ENCODE measurements at regions not wholly inside any gene's neighbourhood (a gene's known extent, or its start where the extent isn't known, plus 50 kb on each side); places are given as distances from the start of the nearest gene placed in this dataset.

GRCh38 chr19:28567834-28568233, 645.1 kb downstream of the UQCRFS1 start:
- Histone ChIP-seq H3K4me3 (ENCODE audit: low read depth, low read length) (no peak overlapping the region), H3K36me3 (ENCODE audit: control insufficient read depth, insufficient read depth, low read length) (no peaks in the 10 kb centered on the region), H3K27me3 (ENCODE audit: control insufficient read depth, insufficient read depth, low read length) (no peaks in the 10 kb centered on the region)
- ChIA-PET CTCF (no interaction called here), POLR2A (no interaction called here)
- TF ChIP-seq CTCF (IDR thresholded peaks at IDR 0.05; ENCODE audit: insufficient read depth, low read depth, low read length) = no peak
- no peak for DNase-seq (ENCODE audit: low read depth)

GRCh38 chr19:28563964-28564921, 648.7 kb downstream of the UQCRFS1 start:
- ChIA-PET POLR2A (no interaction called here), CTCF (no interaction called here)
- Histone ChIP-seq H3K27me3 (ENCODE audit: control insufficient read depth, insufficient read depth, low read length) (no peaks in the 10 kb centered on the region), H3K4me3 (ENCODE audit: low read depth, low read length) (no peak overlapping the region), H3K36me3 (ENCODE audit: control insufficient read depth, insufficient read depth, low read length) (no peaks in the 10 kb centered on the region)
- no peak for DNase-seq (ENCODE audit: low read depth)
- TF ChIP-seq CTCF (IDR thresholded peaks at IDR 0.05; ENCODE audit: insufficient read depth, low read depth, low read length) = no peak

GRCh38 chr19:28560786-28561185, 652.2 kb downstream of the UQCRFS1 start:
- H3K4me3 ChIP-seq (ENCODE audit: low read depth, low read length) = no peak overlapping the region
- ChIA-PET CTCF (no interaction called here), POLR2A (no interaction called here)
- no peak for TF ChIP-seq CTCF (IDR thresholded peaks at IDR 0.05; ENCODE audit: insufficient read depth, low read depth, low read length)
- no peak for DNase-seq (ENCODE audit: low read depth)
- no peaks in the 10 kb centered on the region for H3K27me3 ChIP-seq (ENCODE audit: control insufficient read depth, insufficient read depth, low read length)
- no peaks in the 10 kb centered on the region for H3K36me3 ChIP-seq (ENCODE audit: control insufficient read depth, insufficient read depth, low read length)

- POLR2A ChIA-PET = no interaction called here
- TF ChIP-seq CTCF (IDR thresholded peaks at IDR 0.05; ENCODE audit: insufficient read depth, low read depth, low read length) = no peak
- H3K27me3 ChIP-seq (ENCODE audit: control insufficient read depth, insufficient read depth, low read length) = no peaks in the 10 kb centered on the region
- no peak for DNase-seq (ENCODE audit: low read depth)
- no peak overlapping the region for H3K4me3 ChIP-seq (ENCODE audit: low read depth, low read length)
- no peaks in the 10 kb centered on the region for H3K36me3 ChIP-seq (ENCODE audit: control insufficient read depth, insufficient read depth, low read length)
- CTCF ChIA-PET = no interaction called here
These were observed 654.2 kb downstream of the UQCRFS1 start for GRCh38 chr19:28558783-28559182.

- no peak for TF ChIP-seq CTCF (IDR thresholded peaks at IDR 0.05; ENCODE audit: insufficient read depth, low read depth, low read length)
- H3K36me3 ChIP-seq (ENCODE audit: control insufficient read depth, insufficient read depth, low read length) = no peaks in the 10 kb centered on the region
- no peaks in the 10 kb centered on the region for H3K27me3 ChIP-seq (ENCODE audit: control insufficient read depth, insufficient read depth, low read length)
- ChIA-PET CTCF (no interaction called here), POLR2A (no interaction called here)
- DNase-seq (ENCODE audit: low read depth) = no peak
- no peak overlapping the region for H3K4me3 ChIP-seq (ENCODE audit: low read depth, low read length)
These were observed 656.6 kb downstream of the UQCRFS1 start for GRCh38 chr19:28556371-28556770.

All from BJ (cell line).